HG03280 (cell line): ENCODE measurements at regions not wholly inside any gene's neighbourhood (a gene's known extent, or its start where the extent isn't known, plus 50 kb on each side); places are given as distances from the start of the nearest gene placed in this dataset.

Experiments
- ATAC-seq: cut with Tn5 transposase; IDR thresholded peaks from one replicate; pipeline ENCODE4 v1.9.1; 2021; ENCODE audit warnings: mild to moderate bottlenecking, moderate library complexity; ENCODE audit not compliant: unreplicated experiment

- ATAC-seq: no peak
Observed at GRCh38 chr18:26794230-26795101, 71.0 kb downstream of the AQP4 start.

GRCh38 chr18:26792661-26793060 is 72.8 kb downstream of the AQP4 start:
- no peak for ATAC-seq

GRCh38 chr18:26791676-26792075 is 73.8 kb downstream of the AQP4 start:
- no peak for ATAC-seq

GRCh38 chr18:26784599-26784998 is 80.9 kb downstream of the AQP4 start:
- no peak for ATAC-seq

- no peak for ATAC-seq
Observed at GRCh38 chr18:26783170-26783569, 82.3 kb downstream of the AQP4 start.

- no peak for ATAC-seq
Observed at GRCh38 chr18:26780520-26781325, 84.8 kb downstream of the AQP4 start.

- ATAC-seq: no peak
Observed at GRCh38 chr18:26778054-26778393, 87.5 kb downstream of the AQP4 start.

GRCh38 chr18:26777351-26778053 is 88.0 kb downstream of the AQP4 start:
- no peak for ATAC-seq

GRCh38 chr18:26772691-26773090 is 92.8 kb downstream of the AQP4 start:
- ATAC-seq: no peak

- ATAC-seq: no peak
Observed at GRCh38 chr18:26771524-26771923, 94.0 kb downstream of the AQP4 start.

GRCh38 chr18:26768385-26768784 is 97.1 kb downstream of the AQP4 start:
- no peak for ATAC-seq

GRCh38 chr18:26765498-26765897 is 100.0 kb downstream of the AQP4 start:
- ATAC-seq: no peak

GRCh38 chr18:26764586-26764985 is 100.9 kb downstream of the AQP4 start:
- ATAC-seq: no peak

GRCh38 chr18:26764177-26764576 is 101.3 kb downstream of the AQP4 start:
- ATAC-seq: no peak

GRCh38 chr18:26763446-26764110 is 101.9 kb downstream of the AQP4 start:
- ATAC-seq: no peak

GRCh38 chr18:26757263-26758019 is 108.1 kb downstream of the AQP4 start:
- ATAC-seq: no peak

- no peak for ATAC-seq
Observed at GRCh38 chr18:26756556-26756955, 109.0 kb downstream of the AQP4 start.

- no peak for ATAC-seq
Observed at GRCh38 chr18:26746826-26747475, 118.6 kb downstream of the AQP4 start.

GRCh38 chr18:26746398-26746797 is 119.1 kb downstream of the AQP4 start:
- ATAC-seq: no peak
